ENCODE measurements at regions not wholly inside any gene's neighbourhood (a gene's known extent, or its start where the extent isn't known, plus 50 kb on each side); places are given as distances from the start of the nearest gene placed in this dataset.

GRCh38 chr3:64303401-64303800 lies 78.1 kb upstream of the PRICKLE2 start:
- no peak overlapping the region for H3K4me3 ChIP-seq (ENCODE audit: low read depth, low read length)
- no peak for DNase-seq (ENCODE audit: low read depth)
- no peak for TF ChIP-seq CTCF (conservative IDR thresholded peaks at IDR 0.05; ENCODE audit: low read depth, low read length)

GRCh38 chr3:64301476-64301875 lies 76.2 kb upstream of the PRICKLE2 start:
- H3K4me3 ChIP-seq (ENCODE audit: low read depth, low read length) = no peak overlapping the region
- DNase-seq (ENCODE audit: low read depth) = no peak
- TF ChIP-seq CTCF (conservative IDR thresholded peaks at IDR 0.05; ENCODE audit: low read depth, low read length) = no peak

GRCh38 chr3:64300790-64301423 lies 75.6 kb upstream of the PRICKLE2 start:
- no peak overlapping the region for H3K4me3 ChIP-seq (ENCODE audit: low read depth, low read length)
- TF ChIP-seq CTCF (conservative IDR thresholded peaks at IDR 0.05; ENCODE audit: low read depth, low read length) = no peak
- no peak for DNase-seq (ENCODE audit: low read depth)

GRCh38 chr3:64299206-64299605 lies 73.9 kb upstream of the PRICKLE2 start:
- H3K4me3 ChIP-seq (ENCODE audit: low read depth, low read length) = no peak overlapping the region
- TF ChIP-seq CTCF (conservative IDR thresholded peaks at IDR 0.05; ENCODE audit: low read depth, low read length) = no peak
- DNase-seq (ENCODE audit: low read depth) = no peak

- no peak for TF ChIP-seq CTCF (conservative IDR thresholded peaks at IDR 0.05; ENCODE audit: low read depth, low read length)
- no peak for DNase-seq (ENCODE audit: low read depth)
These were observed 72.3 kb upstream of the PRICKLE2 start for GRCh38 chr3:64297563-64297962.

GRCh38 chr3:64295594-64295993 lies 70.3 kb upstream of the PRICKLE2 start:
- DNase-seq (ENCODE audit: low read depth) = no peak
- TF ChIP-seq CTCF (conservative IDR thresholded peaks at IDR 0.05; ENCODE audit: low read depth, low read length) = no peak
- H3K4me3 ChIP-seq (ENCODE audit: low read depth, low read length) = no peak overlapping the region

More at GRCh38 chr3:64297563-64297962, 72.3 kb upstream of the PRICKLE2 start:
- H3K4me3 ChIP-seq (ENCODE audit: low read depth, low read length) = no peak overlapping the region

GRCh38 chr3:64294771-64295170 lies 69.5 kb upstream of the PRICKLE2 start:
- H3K4me3 ChIP-seq (ENCODE audit: low read depth, low read length) = no peak overlapping the region
- no peak for TF ChIP-seq CTCF (conservative IDR thresholded peaks at IDR 0.05; ENCODE audit: low read depth, low read length)
- no peak for DNase-seq (ENCODE audit: low read depth)

Measured in epithelial cell of proximal tubule (primary cell).